SU-DHL-6 (cell line): ENCODE measurements at regions not wholly inside any gene's neighbourhood (a gene's known extent, or its start where the extent isn't known, plus 50 kb on each side); places are given as distances from the start of the nearest gene placed in this dataset.

ENCODE experiments used
- CTCF ChIP-seq: fragments of 200-600 bp; sonication (generic); IDR thresholded peaks from one replicate; pipeline ENCODE4 v1.5.1; 2017; ENCODE audit warnings: antibody characterized with exemption, mild to moderate bottlenecking, low read length, moderate library complexity; ENCODE audit not compliant: insufficient read depth, poor library complexity, severe bottlenecking
- EZH2phosphoT487 ChIP-seq: fragments of 200-600 bp; sonication (generic), shearing (Covaris generic); conservative IDR thresholded peaks from 2 replicates; pipeline ENCODE4 v1.6.1; 2018; ENCODE audit warnings: mild to moderate bottlenecking, antibody characterized with exemption, low read length, moderate library complexity, mixed read lengths

GRCh38 chr4:160265014-160265413 is 1162.1 kb downstream of the RAPGEF2 start:
- TF ChIP-seq CTCF (no peak), EZH2phosphoT487 (no peak)
